ENCODE measurements at regions not wholly inside any gene's neighbourhood (a gene's known extent, or its start where the extent isn't known, plus 50 kb on each side); places are given as distances from the start of the nearest gene placed in this dataset.

GRCh38 chr2:7239078-7239477, 321.9 kb downstream of the RNF144A start:
- TF ChIP-seq ZNF274 (IDR thresholded peaks at IDR 0.05; ENCODE audit: low read depth, low read length) (no peak), YY1 (IDR thresholded peaks at IDR 0.05; ENCODE audit: insufficient read depth, insufficient read length) (no peak), SUZ12 (IDR thresholded peaks at IDR 0.05; ENCODE audit: extremely low read depth, insufficient read depth, insufficient read length) (no peak)
- no peak overlapping the region for H3K4me3 ChIP-seq (ENCODE audit: insufficient read length, low read depth)
- H3K9ac ChIP-seq (ENCODE audit: insufficient read length, low read depth) = no peak overlapping the region
- H3K4me1 ChIP-seq (ENCODE audit: insufficient read depth, insufficient read length) = no peaks in the 10 kb centered on the region
- DNase-seq (ENCODE audit: low read depth, low spot score) = no peak
- no peaks in the 10 kb centered on the region for H3K36me3 ChIP-seq (ENCODE audit: insufficient read depth, insufficient read length, low read length)
- H3K9me3 ChIP-seq (ENCODE audit: insufficient read depth, low read length) = no peaks in the 10 kb centered on the region
- no peaks in the 10 kb centered on the region for H3K27me3 ChIP-seq (ENCODE audit: insufficient read depth, insufficient read length)

- TF ChIP-seq ZNF274 (IDR thresholded peaks at IDR 0.05; ENCODE audit: low read depth, low read length) = no peak
- TF ChIP-seq YY1 (IDR thresholded peaks at IDR 0.05; ENCODE audit: insufficient read depth, insufficient read length) = no peak
- TF ChIP-seq SUZ12 (IDR thresholded peaks at IDR 0.05; ENCODE audit: extremely low read depth, insufficient read depth, insufficient read length) = no peak
- H3K4me1 ChIP-seq (ENCODE audit: insufficient read depth, insufficient read length) = no peaks in the 10 kb centered on the region
- H3K4me3 ChIP-seq (ENCODE audit: insufficient read length, low read depth) = no peak overlapping the region
- H3K9me3 ChIP-seq (ENCODE audit: insufficient read depth, low read length) = no peaks in the 10 kb centered on the region
- no peak overlapping the region for H3K9ac ChIP-seq (ENCODE audit: insufficient read length, low read depth)
- DNase-seq (ENCODE audit: low read depth, low spot score) = no peak
- H3K27me3 ChIP-seq (ENCODE audit: insufficient read depth, insufficient read length) = no peaks in the 10 kb centered on the region
- no peaks in the 10 kb centered on the region for H3K36me3 ChIP-seq (ENCODE audit: insufficient read depth, insufficient read length, low read length)
Measured at GRCh38 chr2:7241041-7241745, 324.0 kb downstream of the RNF144A start.

GRCh38 chr2:7242189-7242867, 325.1 kb downstream of the RNF144A start:
- TF ChIP-seq ZNF274 (IDR thresholded peaks at IDR 0.05; ENCODE audit: low read depth, low read length) (no peak), YY1 (IDR thresholded peaks at IDR 0.05; ENCODE audit: insufficient read depth, insufficient read length) (no peak), SUZ12 (IDR thresholded peaks at IDR 0.05; ENCODE audit: extremely low read depth, insufficient read depth, insufficient read length) (no peak)
- no peak for DNase-seq (ENCODE audit: low read depth, low spot score)
- Histone ChIP-seq H3K36me3 (ENCODE audit: insufficient read depth, insufficient read length, low read length) (no peaks in the 10 kb centered on the region), H3K9ac (ENCODE audit: insufficient read length, low read depth) (no peak overlapping the region), H3K9me3 (ENCODE audit: insufficient read depth, low read length) (no peaks in the 10 kb centered on the region), H3K4me1 (ENCODE audit: insufficient read depth, insufficient read length) (no peaks in the 10 kb centered on the region), H3K4me3 (ENCODE audit: insufficient read length, low read depth) (no peak overlapping the region), H3K27me3 (ENCODE audit: insufficient read depth, insufficient read length) (no peaks in the 10 kb centered on the region)

- TF ChIP-seq YY1 (IDR thresholded peaks at IDR 0.05; ENCODE audit: insufficient read depth, insufficient read length) (no peak), SUZ12 (IDR thresholded peaks at IDR 0.05; ENCODE audit: extremely low read depth, insufficient read depth, insufficient read length) (no peak), ZNF274 (IDR thresholded peaks at IDR 0.05; ENCODE audit: low read depth, low read length) (no peak)
- no peak for DNase-seq (ENCODE audit: low read depth, low spot score)
- Histone ChIP-seq H3K27me3 (ENCODE audit: insufficient read depth, insufficient read length) (no peaks in the 10 kb centered on the region), H3K9me3 (ENCODE audit: insufficient read depth, low read length) (no peaks in the 10 kb centered on the region), H3K9ac (ENCODE audit: insufficient read length, low read depth) (no peak overlapping the region), H3K4me1 (ENCODE audit: insufficient read depth, insufficient read length) (no peaks in the 10 kb centered on the region), H3K36me3 (ENCODE audit: insufficient read depth, insufficient read length, low read length) (no peaks in the 10 kb centered on the region), H3K4me3 (ENCODE audit: insufficient read length, low read depth) (no peak overlapping the region)
Measured at GRCh38 chr2:7243276-7243675, 326.1 kb downstream of the RNF144A start.

GRCh38 chr2:7256377-7256776, 339.2 kb downstream of the RNF144A start:
- Histone ChIP-seq H3K4me1 (ENCODE audit: insufficient read depth, insufficient read length) (no peaks in the 10 kb centered on the region), H3K9ac (ENCODE audit: insufficient read length, low read depth) (no peak overlapping the region), H3K27me3 (ENCODE audit: insufficient read depth, insufficient read length) (no peaks in the 10 kb centered on the region), H3K9me3 (ENCODE audit: insufficient read depth, low read length) (peaks cover 14% of the 10 kb centered on the region; the same call in 1 of the 2 replicates), H3K36me3 (ENCODE audit: insufficient read depth, insufficient read length, low read length) (no peaks in the 10 kb centered on the region), H3K4me3 (ENCODE audit: insufficient read length, low read depth) (no peak overlapping the region)
- DNase-seq (ENCODE audit: low read depth, low spot score) = no peak
- TF ChIP-seq SUZ12 (IDR thresholded peaks at IDR 0.05; ENCODE audit: extremely low read depth, insufficient read depth, insufficient read length) (no peak), ZNF274 (IDR thresholded peaks at IDR 0.05; ENCODE audit: low read depth, low read length) (no peak), YY1 (IDR thresholded peaks at IDR 0.05; ENCODE audit: insufficient read depth, insufficient read length) (no peak)

- no peak for TF ChIP-seq ZNF274 (IDR thresholded peaks at IDR 0.05; ENCODE audit: low read depth, low read length)
- TF ChIP-seq YY1 (IDR thresholded peaks at IDR 0.05; ENCODE audit: insufficient read depth, insufficient read length) = no peak
- no peak for TF ChIP-seq SUZ12 (IDR thresholded peaks at IDR 0.05; ENCODE audit: extremely low read depth, insufficient read depth, insufficient read length)
- Histone ChIP-seq H3K9me3 (ENCODE audit: insufficient read depth, low read length) (peaks cover 11% of the 10 kb centered on the region; the same call in 1 of the 2 replicates), H3K4me1 (ENCODE audit: insufficient read depth, insufficient read length) (peaks cover 1% of the 10 kb centered on the region), H3K36me3 (ENCODE audit: insufficient read depth, insufficient read length, low read length) (no peaks in the 10 kb centered on the region), H3K27me3 (ENCODE audit: insufficient read depth, insufficient read length) (no peaks in the 10 kb centered on the region), H3K4me3 (ENCODE audit: insufficient read length, low read depth) (no peak overlapping the region), H3K9ac (ENCODE audit: insufficient read length, low read depth) (no peak overlapping the region)
- DNase-seq (ENCODE audit: low read depth, low spot score) = no peak
Measured at GRCh38 chr2:7262727-7263126, 345.5 kb downstream of the RNF144A start.

- DNase-seq (ENCODE audit: low read depth, low spot score) = no peak
- Histone ChIP-seq H3K9me3 (ENCODE audit: insufficient read depth, low read length) (no peaks in the 10 kb centered on the region), H3K9ac (ENCODE audit: insufficient read length, low read depth) (no peak overlapping the region), H3K36me3 (ENCODE audit: insufficient read depth, insufficient read length, low read length) (no peaks in the 10 kb centered on the region), H3K27me3 (ENCODE audit: insufficient read depth, insufficient read length) (no peaks in the 10 kb centered on the region), H3K4me3 (ENCODE audit: insufficient read length, low read depth) (no peak overlapping the region), H3K4me1 (ENCODE audit: insufficient read depth, insufficient read length) (peaks cover 1% of the 10 kb centered on the region)
- no peak for TF ChIP-seq ZNF274 (IDR thresholded peaks at IDR 0.05; ENCODE audit: low read depth, low read length)
- no peak for TF ChIP-seq SUZ12 (IDR thresholded peaks at IDR 0.05; ENCODE audit: extremely low read depth, insufficient read depth, insufficient read length)
- TF ChIP-seq YY1 (IDR thresholded peaks at IDR 0.05; ENCODE audit: insufficient read depth, insufficient read length) = no peak
Measured at GRCh38 chr2:7264791-7265190, 347.6 kb downstream of the RNF144A start.

All from NT2/D1 (cell line).